ENCODE measurements at regions not wholly inside any gene's neighbourhood (a gene's known extent, or its start where the extent isn't known, plus 50 kb on each side); places are given as distances from the start of the nearest gene placed in this dataset.
A peak's percentile ranks its signal among the peaks of the same experiment; 100 is the strongest.

- Histone ChIP-seq H3K9ac (ENCODE audit: low read length in 5 of 5) (no peak overlapping the region), H3K9me3 (ENCODE audit: control insufficient read depth in 5 of 5, low read length in 5 of 5) (no peaks in the 10 kb centered on the region), H3K4me1 (ENCODE audit: control insufficient read depth in 5 of 5, insufficient read depth in 5 of 5, low read length in 5 of 5) (peaks cover 0 to 16% (median 4%) of the 10 kb centered on the region in 5 donors), H3K27me3 (ENCODE audit: control insufficient read depth in 5 of 5, insufficient read depth in 4 of 5, low read length in 5 of 5) (no peaks in the 10 kb centered on the region), H3K36me3 (ENCODE audit: control insufficient read depth in 5 of 5, insufficient read depth in 5 of 5, low read length in 5 of 5) (no peaks in the 10 kb centered on the region), H3K27ac (ENCODE audit: low read depth, low read length) (no peak overlapping the region), H3K4me3 (ENCODE audit: low read depth in 1 of 5, low read length in 5 of 5) (no peak overlapping the region)
Measured at GRCh38 chr9:107592424-107592823, 102.9 kb upstream of the KLF4 start.

GRCh38 chr9:107591781-107592180 is 102.2 kb upstream of the KLF4 start:
- H3K36me3 ChIP-seq (ENCODE audit: control insufficient read depth in 5 of 5, insufficient read depth in 5 of 5, low read length in 5 of 5) = no peaks in the 10 kb centered on the region
- no peak overlapping the region for H3K27ac ChIP-seq (ENCODE audit: low read depth, low read length)
- no peak overlapping the region for H3K4me3 ChIP-seq (ENCODE audit: low read depth in 1 of 5, low read length in 5 of 5)
- H3K9ac ChIP-seq (ENCODE audit: low read length in 5 of 5) = no peak overlapping the region
- H3K4me1 ChIP-seq (ENCODE audit: control insufficient read depth in 5 of 5, insufficient read depth in 5 of 5, low read length in 5 of 5) = peaks cover 0 to 21% (median 8%) of the 10 kb centered on the region in 5 donors
- H3K27me3 ChIP-seq (ENCODE audit: control insufficient read depth in 5 of 5, insufficient read depth in 4 of 5, low read length in 5 of 5) = no peaks in the 10 kb centered on the region
- H3K9me3 ChIP-seq (ENCODE audit: control insufficient read depth in 5 of 5, low read length in 5 of 5) = no peaks in the 10 kb centered on the region

GRCh38 chr9:107588393-107588792 is 98.8 kb upstream of the KLF4 start:
- Histone ChIP-seq H3K9ac (ENCODE audit: low read length in 5 of 5) (peak overlapping the region in 1 of 5 donors; percentile 57), H3K4me3 (ENCODE audit: low read depth in 1 of 5, low read length in 5 of 5) (no peak overlapping the region), H3K9me3 (ENCODE audit: control insufficient read depth in 5 of 5, low read length in 5 of 5) (no peaks in the 10 kb centered on the region), H3K27ac (ENCODE audit: low read depth, low read length) (no peak overlapping the region), H3K36me3 (ENCODE audit: control insufficient read depth in 5 of 5, insufficient read depth in 5 of 5, low read length in 5 of 5) (no peaks in the 10 kb centered on the region), H3K27me3 (ENCODE audit: control insufficient read depth in 5 of 5, insufficient read depth in 4 of 5, low read length in 5 of 5) (no peaks in the 10 kb centered on the region), H3K4me1 (ENCODE audit: control insufficient read depth in 5 of 5, insufficient read depth in 5 of 5, low read length in 5 of 5) (peaks cover 0 to 30% (median 8%) of the 10 kb centered on the region in 5 donors)

- H3K9ac ChIP-seq (ENCODE audit: low read length in 5 of 5) = peak overlapping the region in 4 of 5 donors; percentile 22 to 80 (median 62)
- H3K36me3 ChIP-seq (ENCODE audit: control insufficient read depth in 5 of 5, insufficient read depth in 5 of 5, low read length in 5 of 5) = no peaks in the 10 kb centered on the region
- H3K4me1 ChIP-seq (ENCODE audit: control insufficient read depth in 5 of 5, insufficient read depth in 5 of 5, low read length in 5 of 5) = peaks cover 0 to 30% (median 8%) of the 10 kb centered on the region in 5 donors
- H3K9me3 ChIP-seq (ENCODE audit: control insufficient read depth in 5 of 5, low read length in 5 of 5) = no peaks in the 10 kb centered on the region
- no peaks in the 10 kb centered on the region for H3K27me3 ChIP-seq (ENCODE audit: control insufficient read depth in 5 of 5, insufficient read depth in 4 of 5, low read length in 5 of 5)
- peak overlapping the region in 4 of 5 donors; percentile 46 to 70 (median 52) for H3K4me3 ChIP-seq (ENCODE audit: low read depth in 1 of 5, low read length in 5 of 5)
- peak overlapping the region; percentile 81 for H3K27ac ChIP-seq (ENCODE audit: low read depth, low read length)
Measured at GRCh38 chr9:107587191-107587963, 97.8 kb upstream of the KLF4 start.

GRCh38 chr9:107586493-107586892 is 96.9 kb upstream of the KLF4 start:
- H3K36me3 ChIP-seq (ENCODE audit: control insufficient read depth in 5 of 5, insufficient read depth in 5 of 5, low read length in 5 of 5) = no peaks in the 10 kb centered on the region
- H3K9ac ChIP-seq (ENCODE audit: low read length in 5 of 5) = no peak overlapping the region
- H3K9me3 ChIP-seq (ENCODE audit: control insufficient read depth in 5 of 5, low read length in 5 of 5) = no peaks in the 10 kb centered on the region
- H3K27me3 ChIP-seq (ENCODE audit: control insufficient read depth in 5 of 5, insufficient read depth in 4 of 5, low read length in 5 of 5) = no peaks in the 10 kb centered on the region
- H3K27ac ChIP-seq (ENCODE audit: low read depth, low read length) = peak overlapping the region; percentile 81
- H3K4me3 ChIP-seq (ENCODE audit: low read depth in 1 of 5, low read length in 5 of 5) = no peak overlapping the region
- peaks cover 0 to 30% (median 8%) of the 10 kb centered on the region in 5 donors for H3K4me1 ChIP-seq (ENCODE audit: control insufficient read depth in 5 of 5, insufficient read depth in 5 of 5, low read length in 5 of 5)

GRCh38 chr9:107585465-107585864 is 95.9 kb upstream of the KLF4 start:
- Histone ChIP-seq H3K36me3 (ENCODE audit: control insufficient read depth in 5 of 5, insufficient read depth in 5 of 5, low read length in 5 of 5) (no peaks in the 10 kb centered on the region), H3K4me1 (ENCODE audit: control insufficient read depth in 5 of 5, insufficient read depth in 5 of 5, low read length in 5 of 5) (peaks cover 0 to 30% (median 8%) of the 10 kb centered on the region in 5 donors), H3K27ac (ENCODE audit: low read depth, low read length) (no peak overlapping the region), H3K4me3 (ENCODE audit: low read depth in 1 of 5, low read length in 5 of 5) (no peak overlapping the region), H3K9ac (ENCODE audit: low read length in 5 of 5) (no peak overlapping the region), H3K27me3 (ENCODE audit: control insufficient read depth in 5 of 5, insufficient read depth in 4 of 5, low read length in 5 of 5) (no peaks in the 10 kb centered on the region), H3K9me3 (ENCODE audit: control insufficient read depth in 5 of 5, low read length in 5 of 5) (no peaks in the 10 kb centered on the region)

GRCh38 chr9:107584944-107585343 is 95.4 kb upstream of the KLF4 start:
- no peak overlapping the region for H3K27ac ChIP-seq (ENCODE audit: low read depth, low read length)
- H3K36me3 ChIP-seq (ENCODE audit: control insufficient read depth in 5 of 5, insufficient read depth in 5 of 5, low read length in 5 of 5) = no peaks in the 10 kb centered on the region
- H3K9me3 ChIP-seq (ENCODE audit: control insufficient read depth in 5 of 5, low read length in 5 of 5) = no peaks in the 10 kb centered on the region
- H3K4me3 ChIP-seq (ENCODE audit: low read depth in 1 of 5, low read length in 5 of 5) = no peak overlapping the region
- H3K9ac ChIP-seq (ENCODE audit: low read length in 5 of 5) = no peak overlapping the region
- H3K27me3 ChIP-seq (ENCODE audit: control insufficient read depth in 5 of 5, insufficient read depth in 4 of 5, low read length in 5 of 5) = no peaks in the 10 kb centered on the region
- peaks cover 0 to 30% (median 8%) of the 10 kb centered on the region in 5 donors for H3K4me1 ChIP-seq (ENCODE audit: control insufficient read depth in 5 of 5, insufficient read depth in 5 of 5, low read length in 5 of 5)

GRCh38 chr9:107584186-107584585 is 94.6 kb upstream of the KLF4 start:
- H3K27me3 ChIP-seq (ENCODE audit: control insufficient read depth in 5 of 5, insufficient read depth in 4 of 5, low read length in 5 of 5) = no peaks in the 10 kb centered on the region
- H3K4me1 ChIP-seq (ENCODE audit: control insufficient read depth in 5 of 5, insufficient read depth in 5 of 5, low read length in 5 of 5) = peaks cover 0 to 28% (median 8%) of the 10 kb centered on the region in 5 donors
- H3K9me3 ChIP-seq (ENCODE audit: control insufficient read depth in 5 of 5, low read length in 5 of 5) = no peaks in the 10 kb centered on the region
- no peaks in the 10 kb centered on the region for H3K36me3 ChIP-seq (ENCODE audit: control insufficient read depth in 5 of 5, insufficient read depth in 5 of 5, low read length in 5 of 5)
- H3K27ac ChIP-seq (ENCODE audit: low read depth, low read length) = no peak overlapping the region
- H3K4me3 ChIP-seq (ENCODE audit: low read depth in 1 of 5, low read length in 5 of 5) = no peak overlapping the region
- H3K9ac ChIP-seq (ENCODE audit: low read length in 5 of 5) = no peak overlapping the region

GRCh38 chr9:107577140-107577776 is 87.7 kb upstream of the KLF4 start:
- Histone ChIP-seq H3K9ac (ENCODE audit: low read length in 5 of 5) (no peak overlapping the region), H3K9me3 (ENCODE audit: control insufficient read depth in 5 of 5, low read length in 5 of 5) (no peaks in the 10 kb centered on the region), H3K27ac (ENCODE audit: low read depth, low read length) (peak overlapping the region; percentile 30), H3K4me3 (ENCODE audit: low read depth in 1 of 5, low read length in 5 of 5) (no peak overlapping the region), H3K36me3 (ENCODE audit: control insufficient read depth in 5 of 5, insufficient read depth in 5 of 5, low read length in 5 of 5) (no peaks in the 10 kb centered on the region), H3K4me1 (ENCODE audit: control insufficient read depth in 5 of 5, insufficient read depth in 5 of 5, low read length in 5 of 5) (peaks cover 0 to 6% (median 0%) of the 10 kb centered on the region in 5 donors), H3K27me3 (ENCODE audit: control insufficient read depth in 5 of 5, insufficient read depth in 4 of 5, low read length in 5 of 5) (no peaks in the 10 kb centered on the region)

- Histone ChIP-seq H3K27me3 (ENCODE audit: control insufficient read depth in 5 of 5, insufficient read depth in 4 of 5, low read length in 5 of 5) (no peaks in the 10 kb centered on the region), H3K9me3 (ENCODE audit: control insufficient read depth in 5 of 5, low read length in 5 of 5) (no peaks in the 10 kb centered on the region), H3K36me3 (ENCODE audit: control insufficient read depth in 5 of 5, insufficient read depth in 5 of 5, low read length in 5 of 5) (no peaks in the 10 kb centered on the region), H3K4me3 (ENCODE audit: low read depth in 1 of 5, low read length in 5 of 5) (no peak overlapping the region), H3K4me1 (ENCODE audit: control insufficient read depth in 5 of 5, insufficient read depth in 5 of 5, low read length in 5 of 5) (peaks cover 0 to 24% (median 10%) of the 10 kb centered on the region in 5 donors), H3K27ac (ENCODE audit: low read depth, low read length) (no peak overlapping the region), H3K9ac (ENCODE audit: low read length in 5 of 5) (no peak overlapping the region)
Measured at GRCh38 chr9:107571148-107571547, 81.6 kb upstream of the KLF4 start.

All from subcutaneous abdominal adipose tissue (tissue), 5 donors.